SIG-M5 treated with dmso at 0.1 percent for 504 hours (cell line): ENCODE measurements at regions not wholly inside any gene's neighbourhood (a gene's known extent, or its start where the extent isn't known, plus 50 kb on each side); places are given as distances from the start of the nearest gene placed in this dataset.

Experiments used
- DNase-seq: peaks from one replicate; lab custom pipeline; 2025; ENCODE audit not compliant: unreplicated experiment; lab: John Stamatoyannopoulos, UW

- DNase-seq, result no peak
These were observed 1713.2 kb upstream of the SLC10A2 start for GRCh38 chr13:104779311-104779993.

GRCh38 chr13:104773775-104774174 lies 1707.6 kb upstream of the SLC10A2 start:
- DNase-seq, result peak; percentile 86

GRCh38 chr13:104769545-104769944 lies 1703.3 kb upstream of the SLC10A2 start:
- DNase-seq, result no peak

GRCh38 chr13:104766319-104766718 lies 1700.1 kb upstream of the SLC10A2 start:
- DNase-seq, result no peak

GRCh38 chr13:104764600-104764999 lies 1698.4 kb upstream of the SLC10A2 start:
- DNase-seq, result no peak

- no peak for DNase-seq
These were observed 1692.9 kb upstream of the SLC10A2 start for GRCh38 chr13:104759069-104759468.

- no peak for DNase-seq
These were observed 1691.5 kb upstream of the SLC10A2 start for GRCh38 chr13:104757712-104758111.

- no peak for DNase-seq
These were observed 1684.2 kb upstream of the SLC10A2 start for GRCh38 chr13:104750377-104750776.

GRCh38 chr13:104740641-104741222 lies 1674.5 kb upstream of the SLC10A2 start:
- no peak for DNase-seq

GRCh38 chr13:104737713-104738112 lies 1671.5 kb upstream of the SLC10A2 start:
- no peak for DNase-seq

- no peak for DNase-seq
These were observed 1667.2 kb upstream of the SLC10A2 start for GRCh38 chr13:104733427-104733826.

- DNase-seq, result no peak
These were observed 1648.9 kb upstream of the SLC10A2 start for GRCh38 chr13:104715111-104715510.

GRCh38 chr13:104705031-104705750 lies 1639.0 kb upstream of the SLC10A2 start:
- no peak for DNase-seq

- DNase-seq, result no peak
These were observed 1635.4 kb upstream of the SLC10A2 start for GRCh38 chr13:104701591-104701990.

- DNase-seq, result no peak
These were observed 1628.2 kb upstream of the SLC10A2 start for GRCh38 chr13:104694397-104694796.

- no peak for DNase-seq
These were observed 1626.9 kb upstream of the SLC10A2 start for GRCh38 chr13:104693126-104693525.

- no peak for DNase-seq
These were observed 1625.7 kb upstream of the SLC10A2 start for GRCh38 chr13:104691767-104692467.

GRCh38 chr13:104686484-104686883 lies 1620.3 kb upstream of the SLC10A2 start:
- no peak for DNase-seq

GRCh38 chr13:104683789-104684188 lies 1617.6 kb upstream of the SLC10A2 start:
- DNase-seq, result no peak

GRCh38 chr13:104678161-104678560 lies 1611.9 kb upstream of the SLC10A2 start:
- no peak for DNase-seq

- no peak for DNase-seq
These were observed 1605.7 kb upstream of the SLC10A2 start for GRCh38 chr13:104671901-104672300.

GRCh38 chr13:104657196-104657595 lies 1591.0 kb upstream of the SLC10A2 start:
- no peak for DNase-seq
